Tibial nerve (tissue), 4 donors: ENCODE measurements at regions not wholly inside any gene's neighbourhood (a gene's known extent, or its start where the extent isn't known, plus 50 kb on each side); places are given as distances from the start of the nearest gene placed in this dataset.

Experiments used
- DNase-seq, 2 donors: peaks; one replicate each; pipeline ENCODE4 v3.0.0-alpha.2; 2019; ENCODE audit warnings: low spot score in 2 of 2
- H3K27ac ChIP-seq, 4 donors: fragments of 200-600 bp; sonication (generic) in 3 of 4; one replicate each; pipeline ENCODE4 v1.5.1; 2017 to 2019; ENCODE audit warnings: mild to moderate bottlenecking in 1 of 4
- H3K27me3 ChIP-seq, 2 donors: fragments of 200-600 bp; sonication (generic) in 1 of 2; one replicate each; pipeline versions ENCODE4 v1.5.1 to v1.6.0; 2017 to 2019
- H3K36me3 ChIP-seq, 3 donors: fragments of 200-600 bp; sonication (generic); one replicate each; pipeline ENCODE4 v1.5.1; 2018 to 2019
- H3K4me1 ChIP-seq, 4 donors: fragments of 200-600 bp; sonication (generic) in 3 of 4; one replicate each; pipeline ENCODE4 v1.5.1; 2017 to 2019
- H3K4me3 ChIP-seq, 4 donors: fragments of 200-600 bp; sonication (generic) in 3 of 4; one replicate each; pipeline ENCODE4 v1.5.1; 2017 to 2019; ENCODE audit warnings: mild to moderate bottlenecking in 1 of 4, moderate library complexity in 1 of 4
- H3K9me3 ChIP-seq, 4 donors: fragments of 200-600 bp; sonication (generic) in 3 of 4; one replicate each; pipeline ENCODE4 v1.5.1; 2017 to 2019
- EP300 ChIP-seq, 2 donors: sonication (generic); formaldehyde crosslinking; IDR thresholded peaks; one replicate each; pipeline ENCODE4 v1.6.1; 2017; ENCODE audit warnings: antibody characterized with exemption in 2 of 2, mild to moderate bottlenecking in 1 of 2
- POLR2A ChIP-seq, 2 donors: fragments of 450-650 bp; IDR thresholded peaks; one replicate each; pipeline ENCODE4 v1.6.1; 2017; ENCODE audit warnings: antibody characterized with exemption in 2 of 2, mild to moderate bottlenecking in 2 of 2, moderate library complexity in 2 of 2
- WGBS, 2 donors: methylation state at CpG; one replicate each; pipeline ENCODE4 v1.1.5; 2018; 5-methylcytosine and 5-hydroxymethylcytosine counted together
- TF ChIP-seq, protein P1 (sequence below), 5 experiments: fragments of 200-600 bp in 3 of 5; fragments of 450-650 bp in 2 of 5; sonication (generic) in 3 of 5; IDR thresholded peaks; one replicate each; pipeline ENCODE4 v1.5.1; 2016 to 2019; ENCODE audit warnings: antibody characterized with exemption in 5 of 5, mild to moderate bottlenecking in 3 of 5, moderate library complexity in 2 of 5

DNA sequence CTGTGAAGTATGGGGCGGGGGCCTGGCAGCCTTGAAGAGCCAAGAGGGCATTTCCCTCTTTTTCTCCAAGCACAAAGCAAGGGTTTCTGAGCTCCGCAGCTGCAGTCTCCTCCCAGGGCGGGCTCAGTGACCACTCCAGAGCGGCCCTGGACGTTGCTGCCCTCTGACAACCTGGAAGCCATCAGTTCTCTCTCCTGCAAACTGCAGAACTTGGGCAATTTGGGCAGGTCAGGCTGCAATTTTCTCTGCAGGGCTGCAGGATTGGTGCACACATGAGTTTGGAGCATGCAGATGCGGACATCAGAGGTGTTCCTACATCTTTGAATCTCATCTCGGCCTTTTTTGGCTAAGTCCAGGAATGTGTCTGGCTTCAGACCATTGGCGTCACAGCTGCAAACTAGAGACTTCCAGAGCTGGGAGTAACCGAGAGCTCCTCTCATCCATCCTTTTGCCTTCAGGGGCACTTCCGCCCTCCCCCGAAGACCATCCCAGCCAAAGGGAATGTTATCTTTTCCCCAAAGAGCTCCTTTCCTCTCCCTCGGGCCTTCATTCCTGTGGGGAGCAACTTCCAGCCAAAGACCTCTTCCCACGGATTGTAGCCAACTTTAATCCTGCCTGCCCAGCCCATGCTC lies 139.6 kb upstream of the WNT4 start:
- no peak for DNase-seq
- peaks cover 0 to 14% (median 0%) of the 10 kb centered on the region in 4 donors for H3K9me3 ChIP-seq
- 66 to 70% methylated on average over 13 of the region's 13 CpGs for WGBS, 2 donors
- H3K4me3 ChIP-seq: no peak overlapping the region
- no peaks in the 10 kb centered on the region for H3K4me1 ChIP-seq
- H3K36me3 ChIP-seq: no peaks in the 10 kb centered on the region
- TF ChIP-seq, protein P1, sequence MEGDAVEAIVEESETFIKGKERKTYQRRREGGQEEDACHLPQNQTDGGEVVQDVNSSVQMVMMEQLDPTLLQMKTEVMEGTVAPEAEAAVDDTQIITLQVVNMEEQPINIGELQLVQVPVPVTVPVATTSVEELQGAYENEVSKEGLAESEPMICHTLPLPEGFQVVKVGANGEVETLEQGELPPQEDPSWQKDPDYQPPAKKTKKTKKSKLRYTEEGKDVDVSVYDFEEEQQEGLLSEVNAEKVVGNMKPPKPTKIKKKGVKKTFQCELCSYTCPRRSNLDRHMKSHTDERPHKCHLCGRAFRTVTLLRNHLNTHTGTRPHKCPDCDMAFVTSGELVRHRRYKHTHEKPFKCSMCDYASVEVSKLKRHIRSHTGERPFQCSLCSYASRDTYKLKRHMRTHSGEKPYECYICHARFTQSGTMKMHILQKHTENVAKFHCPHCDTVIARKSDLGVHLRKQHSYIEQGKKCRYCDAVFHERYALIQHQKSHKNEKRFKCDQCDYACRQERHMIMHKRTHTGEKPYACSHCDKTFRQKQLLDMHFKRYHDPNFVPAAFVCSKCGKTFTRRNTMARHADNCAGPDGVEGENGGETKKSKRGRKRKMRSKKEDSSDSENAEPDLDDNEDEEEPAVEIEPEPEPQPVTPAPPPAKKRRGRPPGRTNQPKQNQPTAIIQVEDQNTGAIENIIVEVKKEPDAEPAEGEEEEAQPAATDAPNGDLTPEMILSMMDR (IDR thresholded peaks at IDR 0.05): no peak
- TF ChIP-seq EP300 (IDR thresholded peaks at IDR 0.05) (no peak), POLR2A (IDR thresholded peaks at IDR 0.05) (no peak)
- H3K27me3 ChIP-seq: no peaks in the 10 kb centered on the region
- H3K27ac ChIP-seq: no peak overlapping the region

DNA sequence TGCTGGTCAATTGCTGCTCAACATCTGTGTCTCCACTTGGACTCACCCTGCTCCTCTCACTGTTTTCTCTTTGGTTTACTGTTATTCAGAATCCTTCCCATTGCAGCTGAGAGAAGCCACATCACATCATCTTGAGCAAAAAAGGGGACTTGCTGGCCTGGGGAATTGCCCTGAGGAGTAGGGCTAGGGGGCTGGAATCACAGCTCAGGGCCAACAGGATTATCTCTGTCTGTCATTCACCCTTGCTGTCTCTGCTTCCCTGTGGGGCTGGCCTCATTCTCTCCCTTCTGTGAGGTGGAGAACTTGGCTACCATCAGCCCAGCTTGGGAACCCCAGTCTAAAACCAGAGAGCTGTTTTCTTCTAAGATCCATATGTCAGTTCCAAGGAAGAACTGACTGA lies 140.7 kb upstream of the WNT4 start:
- TF ChIP-seq EP300 (IDR thresholded peaks at IDR 0.05) (no peak), POLR2A (IDR thresholded peaks at IDR 0.05) (no peak)
- TF ChIP-seq, protein P1 (IDR thresholded peaks at IDR 0.05): no peak

DNA sequence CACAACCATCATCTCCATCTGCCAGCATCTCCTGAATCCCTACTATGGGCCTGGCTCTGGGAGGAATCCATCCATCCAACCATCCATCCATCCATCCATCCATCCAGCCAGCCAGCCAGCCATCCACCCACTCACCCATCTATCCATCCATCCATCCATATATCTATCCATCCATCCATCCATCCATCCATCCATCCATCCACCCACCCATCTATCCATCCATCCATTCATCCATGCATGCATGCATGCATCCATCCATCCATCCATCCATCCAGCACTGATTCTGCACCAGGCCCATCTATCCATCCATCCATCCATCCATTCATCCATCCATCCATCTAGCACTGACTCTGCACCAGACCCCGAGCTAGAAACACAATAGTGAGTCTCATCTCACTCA lies 141.3 kb upstream of the WNT4 start:
- H3K27me3 ChIP-seq: no peaks in the 10 kb centered on the region
- no peak overlapping the region for H3K27ac ChIP-seq
- 83 to 88% methylated on average over 1 of the region's 1 CpG for WGBS, 2 donors
- H3K4me1 ChIP-seq: no peaks in the 10 kb centered on the region
- no peak for TF ChIP-seq EP300 (IDR thresholded peaks at IDR 0.05)
- TF ChIP-seq, protein P1 (IDR thresholded peaks at IDR 0.05): no peak
- TF ChIP-seq POLR2A (IDR thresholded peaks at IDR 0.05): no peak
- H3K4me3 ChIP-seq: no peak overlapping the region
- no peak for DNase-seq
- H3K9me3 ChIP-seq: peaks cover 0 to 16% (median 0%) of the 10 kb centered on the region in 4 donors
- no peaks in the 10 kb centered on the region for H3K36me3 ChIP-seq

More for the DNA sequence above, 140.7 kb upstream of the WNT4 start:
- no peaks in the 10 kb centered on the region for H3K4me1 ChIP-seq
- H3K36me3 ChIP-seq: no peaks in the 10 kb centered on the region
- peaks cover 0 to 16% (median 0%) of the 10 kb centered on the region in 4 donors for H3K9me3 ChIP-seq
- no peaks in the 10 kb centered on the region for H3K27me3 ChIP-seq
- no peak overlapping the region for H3K4me3 ChIP-seq
- DNase-seq: no peak
- H3K27ac ChIP-seq: no peak overlapping the region

DNA sequence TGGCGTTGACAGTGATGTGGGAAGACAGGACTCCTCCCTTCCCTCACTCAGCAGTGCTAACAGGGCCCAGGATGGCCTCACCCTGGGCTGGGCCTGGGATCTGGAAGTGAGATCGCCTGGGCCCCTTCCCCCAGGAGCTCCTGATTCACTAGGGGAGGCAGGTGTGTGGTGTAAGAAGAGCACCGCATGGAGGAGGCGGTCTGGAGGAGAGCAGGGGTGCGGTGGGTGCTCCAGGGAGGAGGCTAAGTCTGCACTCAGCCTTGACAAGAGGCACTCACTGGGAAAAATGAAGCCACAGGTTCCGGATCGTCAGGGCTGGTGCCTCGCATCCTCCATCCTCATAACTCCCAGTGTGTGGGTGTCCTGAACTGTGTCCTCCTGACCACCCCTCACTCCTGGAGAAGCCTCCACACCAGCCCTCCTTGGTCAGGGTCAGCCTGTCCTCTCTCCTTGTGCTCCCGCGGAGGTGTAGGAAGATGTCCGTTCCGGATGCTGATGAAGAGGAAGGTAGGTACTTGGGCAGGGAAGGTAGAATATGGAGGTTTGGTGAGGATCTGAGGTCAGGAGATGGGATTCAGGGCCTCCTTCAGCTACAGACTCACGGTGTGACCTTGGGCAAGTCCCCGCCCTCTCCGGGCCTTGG lies 142.1 kb upstream of the WNT4 start:
- WGBS, 2 donors: 89 to 91% methylated on average over 15 of the region's 15 CpGs
- H3K36me3 ChIP-seq: no peaks in the 10 kb centered on the region
- no peak for DNase-seq
- H3K27me3 ChIP-seq: peaks cover 0 to 4% of the 10 kb centered on the region in 2 donors
- H3K27ac ChIP-seq: no peak overlapping the region
- TF ChIP-seq EP300 (IDR thresholded peaks at IDR 0.05): no peak
- TF ChIP-seq POLR2A (IDR thresholded peaks at IDR 0.05): no peak
- TF ChIP-seq, protein P1 (IDR thresholded peaks at IDR 0.05): no peak
- H3K4me3 ChIP-seq: no peak overlapping the region
- H3K9me3 ChIP-seq: peaks cover 0 to 14% (median 0%) of the 10 kb centered on the region in 4 donors
- no peaks in the 10 kb centered on the region for H3K4me1 ChIP-seq
